ENCODE measurements at regions not wholly inside any gene's neighbourhood (a gene's known extent, or its start where the extent isn't known, plus 50 kb on each side); places are given as distances from the start of the nearest gene placed in this dataset.
A peak's percentile ranks its signal among the peaks of the same experiment; 100 is the strongest.
"Not testable (repeated sequence)": the region's sequence is repeated elsewhere in the genome, so short reads cannot be mapped to it uniquely, and the experiment has no call there.

- Histone ChIP-seq H3F3A (ENCODE audit: insufficient read depth, low read depth) (no peaks in the 10 kb centered on the region), H3K36me3 (ENCODE audit: low read depth) (no peaks in the 10 kb centered on the region), H3K27ac (no peak overlapping the region), H3K79me2 (ENCODE audit: low read depth) (no peaks in the 10 kb centered on the region), H2AFZ (no peak overlapping the region), H3K4me2 (no peak overlapping the region), H3K9me2 (ENCODE audit: insufficient read depth) (0 out of 2 replicates have a peak, but pooled peaks cover 5% of the 10 kb centered on the region), H3K4me1 (replicated peaks; ENCODE audit: insufficient read depth) (no peaks in the 10 kb centered on the region), H3K9me3 (ENCODE audit: insufficient read depth, low read depth) (no peaks in the 10 kb centered on the region), H3K27me3 (ENCODE audit: insufficient read depth, low read depth) (no peaks in the 10 kb centered on the region), H4K20me1 (ENCODE audit: insufficient read depth) (no peaks in the 10 kb centered on the region), H3K4me3 (no peak overlapping the region)
- DNase-seq: no peak
- CTCF ChIA-PET: no interaction called here
- POLR2A ChIA-PET (ENCODE audit: unreplicated experiment): no interaction called here
- TF ChIP-seq, protein P1, sequence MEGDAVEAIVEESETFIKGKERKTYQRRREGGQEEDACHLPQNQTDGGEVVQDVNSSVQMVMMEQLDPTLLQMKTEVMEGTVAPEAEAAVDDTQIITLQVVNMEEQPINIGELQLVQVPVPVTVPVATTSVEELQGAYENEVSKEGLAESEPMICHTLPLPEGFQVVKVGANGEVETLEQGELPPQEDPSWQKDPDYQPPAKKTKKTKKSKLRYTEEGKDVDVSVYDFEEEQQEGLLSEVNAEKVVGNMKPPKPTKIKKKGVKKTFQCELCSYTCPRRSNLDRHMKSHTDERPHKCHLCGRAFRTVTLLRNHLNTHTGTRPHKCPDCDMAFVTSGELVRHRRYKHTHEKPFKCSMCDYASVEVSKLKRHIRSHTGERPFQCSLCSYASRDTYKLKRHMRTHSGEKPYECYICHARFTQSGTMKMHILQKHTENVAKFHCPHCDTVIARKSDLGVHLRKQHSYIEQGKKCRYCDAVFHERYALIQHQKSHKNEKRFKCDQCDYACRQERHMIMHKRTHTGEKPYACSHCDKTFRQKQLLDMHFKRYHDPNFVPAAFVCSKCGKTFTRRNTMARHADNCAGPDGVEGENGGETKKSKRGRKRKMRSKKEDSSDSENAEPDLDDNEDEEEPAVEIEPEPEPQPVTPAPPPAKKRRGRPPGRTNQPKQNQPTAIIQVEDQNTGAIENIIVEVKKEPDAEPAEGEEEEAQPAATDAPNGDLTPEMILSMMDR (conservative IDR thresholded peaks at IDR 0.05): no peak
- TF ChIP-seq EZH2 (IDR thresholded peaks at IDR 0.05; ENCODE audit: low read depth): no peak
- no TSS peak for BruUV-seq (replicated peaks)
- intact Hi-C loops (cut with micrococcal nuclease; ENCODE audit: unreplicated experiment): no loop called here
Measured at GRCh38 chr10:55929291-55929690, 431.8 kb downstream of the ZWINT start.

DNA sequence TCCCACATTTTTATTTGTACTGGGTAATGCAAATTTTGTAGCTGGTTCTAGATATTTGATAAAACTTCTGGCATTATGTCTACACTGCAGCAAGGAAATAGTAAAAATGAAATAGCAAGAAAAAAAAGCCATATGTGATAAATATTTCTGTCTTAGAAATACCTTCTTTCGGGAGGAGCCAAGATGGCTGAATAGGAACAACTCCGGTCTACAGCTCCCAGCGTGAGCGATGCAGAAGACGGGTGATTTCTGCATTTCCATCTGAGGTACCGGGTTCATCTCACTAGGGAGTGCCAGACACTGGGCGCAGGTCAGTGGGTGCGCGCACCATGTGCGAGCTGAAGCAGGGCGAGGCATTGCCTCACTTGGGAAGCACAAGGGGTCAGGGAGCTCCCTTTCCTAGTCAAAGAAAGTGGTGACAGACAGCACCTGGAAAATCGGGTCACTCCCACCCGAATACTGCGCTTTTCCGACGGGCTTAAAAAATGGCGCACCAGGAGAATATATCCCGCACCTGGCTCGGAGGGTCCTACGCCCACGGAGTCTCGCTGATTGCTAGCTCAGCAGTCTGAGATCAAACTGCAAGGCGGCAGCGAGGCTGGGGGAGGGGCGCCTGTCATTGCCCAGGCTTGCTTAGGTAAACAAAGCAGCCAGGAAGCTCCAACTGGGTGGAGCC is 461.4 kb downstream of the ZWINT start:
- POLR2A ChIA-PET (ENCODE audit: unreplicated experiment); BruUV-seq (replicated peaks): not testable (repeated sequence)
- peak overlapping the region; percentile 57; the same call in 1 of the 2 replicates for H3K4me3 ChIP-seq

DNA sequence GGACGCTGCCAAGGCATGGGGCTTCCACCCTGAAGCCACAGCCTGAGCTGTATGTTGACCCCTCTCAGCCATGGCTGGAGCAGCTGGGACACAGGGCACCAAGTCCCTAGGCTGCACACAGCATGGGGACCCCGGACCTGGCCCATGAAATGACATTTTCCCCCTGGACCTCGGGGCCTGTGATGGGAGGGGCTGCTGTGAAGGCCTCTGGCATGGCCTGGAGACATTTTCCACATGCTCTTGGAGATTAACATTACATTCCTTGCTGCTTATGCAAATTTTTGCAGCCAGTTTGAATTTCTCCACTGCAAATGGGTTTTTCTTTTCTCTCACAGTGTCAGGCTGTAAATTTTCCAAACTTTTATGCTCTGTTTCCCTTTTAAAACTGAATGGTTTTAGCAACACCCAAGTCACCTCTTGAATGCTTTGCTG is 463.6 kb downstream of the ZWINT start:
- Histone ChIP-seq H3K4me2 (no peak overlapping the region), H3F3A (ENCODE audit: insufficient read depth, low read depth) (no peaks in the 10 kb centered on the region), H3K27ac (no peak overlapping the region), H3K36me3 (ENCODE audit: low read depth) (no peaks in the 10 kb centered on the region), H4K20me1 (ENCODE audit: insufficient read depth) (no peaks in the 10 kb centered on the region), H2AFZ (no peak overlapping the region), H3K4me3 (no peak overlapping the region), H3K9me2 (ENCODE audit: insufficient read depth) (no peaks in the 10 kb centered on the region; the same call in 1 of the 2 replicates), H3K27me3 (ENCODE audit: insufficient read depth, low read depth) (no peaks in the 10 kb centered on the region), H3K79me2 (ENCODE audit: low read depth) (no peaks in the 10 kb centered on the region), H3K9me3 (ENCODE audit: insufficient read depth, low read depth) (no peaks in the 10 kb centered on the region; the same call in 1 of the 2 replicates), H3K4me1 (replicated peaks; ENCODE audit: insufficient read depth) (no peaks in the 10 kb centered on the region)
- no peak for TF ChIP-seq EZH2 (IDR thresholded peaks at IDR 0.05; ENCODE audit: low read depth)
- TF ChIP-seq, protein P1 (conservative IDR thresholded peaks at IDR 0.05): no peak
- CTCF ChIA-PET: no interaction called here
- BruUV-seq (replicated peaks): no TSS peak
- POLR2A ChIA-PET (ENCODE audit: unreplicated experiment): no interaction called here
- DNase-seq: no peak
- intact Hi-C loops (cut with micrococcal nuclease; ENCODE audit: unreplicated experiment): no loop called here

More for the DNA sequence above, 461.4 kb downstream of the ZWINT start:
- peak in 1 of 2 experiments; percentile 52 for DNase-seq
- H3K36me3 ChIP-seq (ENCODE audit: low read depth); H3K79me2 ChIP-seq (ENCODE audit: low read depth); H4K20me1 ChIP-seq (ENCODE audit: insufficient read depth); H3K27ac ChIP-seq; H3K27me3 ChIP-seq (ENCODE audit: insufficient read depth, low read depth); H3K4me1 ChIP-seq (replicated peaks; ENCODE audit: insufficient read depth); CTCF ChIA-PET; H3K9me2 ChIP-seq (ENCODE audit: insufficient read depth); intact Hi-C loops (cut with micrococcal nuclease; ENCODE audit: unreplicated experiment); H3K9me3 ChIP-seq (ENCODE audit: insufficient read depth, low read depth); H3F3A ChIP-seq (ENCODE audit: insufficient read depth, low read depth): not testable (repeated sequence)
- Histone ChIP-seq H2AFZ (peak overlapping the region; percentile 77), H3K4me2 (peak overlapping the region; percentile 79)

GRCh38 chr10:55892276-55892675 is 468.8 kb downstream of the ZWINT start:
- no peak overlapping the region for H3K4me2 ChIP-seq
- no peaks in the 10 kb centered on the region for H3K36me3 ChIP-seq (ENCODE audit: low read depth)
- CTCF ChIA-PET: no interaction called here
- no peak for DNase-seq
- POLR2A ChIA-PET (ENCODE audit: unreplicated experiment): no interaction called here
- no peaks in the 10 kb centered on the region; the same call in 1 of the 2 replicates for H3K9me3 ChIP-seq (ENCODE audit: insufficient read depth, low read depth)
- H3K4me1 ChIP-seq (replicated peaks; ENCODE audit: insufficient read depth): no peaks in the 10 kb centered on the region
- 0 out of 2 replicates have a peak, but pooled peaks cover 4% of the 10 kb centered on the region for H3K9me2 ChIP-seq (ENCODE audit: insufficient read depth)
- H3K27me3 ChIP-seq (ENCODE audit: insufficient read depth, low read depth): no peaks in the 10 kb centered on the region
- intact Hi-C loops (cut with micrococcal nuclease; ENCODE audit: unreplicated experiment): no loop called here
- no peak overlapping the region for H3K4me3 ChIP-seq
- H3F3A ChIP-seq (ENCODE audit: insufficient read depth, low read depth): no peaks in the 10 kb centered on the region
- H4K20me1 ChIP-seq (ENCODE audit: insufficient read depth): no peaks in the 10 kb centered on the region
- BruUV-seq (replicated peaks): no TSS peak
- H2AFZ ChIP-seq: no peak overlapping the region
- TF ChIP-seq EZH2 (IDR thresholded peaks at IDR 0.05; ENCODE audit: low read depth): no peak
- TF ChIP-seq, protein P1 (conservative IDR thresholded peaks at IDR 0.05): no peak
- H3K27ac ChIP-seq: no peak overlapping the region
- H3K79me2 ChIP-seq (ENCODE audit: low read depth): no peaks in the 10 kb centered on the region
